ENCODE measurements at regions not wholly inside any gene's neighbourhood (a gene's known extent, or its start where the extent isn't known, plus 50 kb on each side); places are given as distances from the start of the nearest gene placed in this dataset.

GRCh38 chr5:97458851-97459250, 275.8 kb upstream of the RIOK2 start:
- no peak for ATAC-seq
- TF ChIP-seq, protein P1, sequence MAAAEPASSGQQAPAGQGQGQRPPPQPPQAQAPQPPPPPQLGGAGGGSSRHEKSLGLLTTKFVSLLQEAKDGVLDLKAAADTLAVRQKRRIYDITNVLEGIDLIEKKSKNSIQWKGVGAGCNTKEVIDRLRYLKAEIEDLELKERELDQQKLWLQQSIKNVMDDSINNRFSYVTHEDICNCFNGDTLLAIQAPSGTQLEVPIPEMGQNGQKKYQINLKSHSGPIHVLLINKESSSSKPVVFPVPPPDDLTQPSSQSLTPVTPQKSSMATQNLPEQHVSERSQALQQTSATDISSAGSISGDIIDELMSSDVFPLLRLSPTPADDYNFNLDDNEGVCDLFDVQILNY (CRISPR knock-in tag; IDR thresholded peaks at IDR 0.05) = no peak
- TF ChIP-seq TEAD4 (CRISPR knock-in tag; IDR thresholded peaks at IDR 0.05) = no peak
- TF ChIP-seq TCF7 (CRISPR knock-in tag; IDR thresholded peaks at IDR 0.05; ENCODE audit: low read depth) = no peak
- TF ChIP-seq NR2C2 (CRISPR knock-in tag; IDR thresholded peaks at IDR 0.05) = no peak
- no peak for TF ChIP-seq NFATC4 (CRISPR knock-in tag; IDR thresholded peaks at IDR 0.05)
- TF ChIP-seq ZNF263 (CRISPR knock-in tag; IDR thresholded peaks at IDR 0.05; ENCODE audit: low read depth) = no peak
- no peak for TF ChIP-seq GABPB1 (CRISPR knock-in tag; IDR thresholded peaks at IDR 0.05)
- TF ChIP-seq OVOL2 (CRISPR knock-in tag; IDR thresholded peaks at IDR 0.05; ENCODE audit: borderline replicate concordance) = no peak
- TF ChIP-seq ZNF396 (CRISPR knock-in tag; IDR thresholded peaks at IDR 0.05; ENCODE audit: borderline replicate concordance) = no peak
- no peak for TF ChIP-seq MAX (CRISPR knock-in tag; IDR thresholded peaks at IDR 0.05)
- TF ChIP-seq USF1 (CRISPR knock-in tag; IDR thresholded peaks at IDR 0.05) = no peak
- TF ChIP-seq ZBTB21 (CRISPR knock-in tag; IDR thresholded peaks at IDR 0.05; ENCODE audit: borderline replicate concordance) = no peak
- no peak for TF ChIP-seq ZNF138 (CRISPR knock-in tag; conservative IDR thresholded peaks at IDR 0.05)
- TF ChIP-seq ATF1 (CRISPR knock-in tag; IDR thresholded peaks at IDR 0.05) = no peak
- TF ChIP-seq NFE2L1 (CRISPR knock-in tag; IDR thresholded peaks at IDR 0.05) = no peak
- TF ChIP-seq, protein P2, sequence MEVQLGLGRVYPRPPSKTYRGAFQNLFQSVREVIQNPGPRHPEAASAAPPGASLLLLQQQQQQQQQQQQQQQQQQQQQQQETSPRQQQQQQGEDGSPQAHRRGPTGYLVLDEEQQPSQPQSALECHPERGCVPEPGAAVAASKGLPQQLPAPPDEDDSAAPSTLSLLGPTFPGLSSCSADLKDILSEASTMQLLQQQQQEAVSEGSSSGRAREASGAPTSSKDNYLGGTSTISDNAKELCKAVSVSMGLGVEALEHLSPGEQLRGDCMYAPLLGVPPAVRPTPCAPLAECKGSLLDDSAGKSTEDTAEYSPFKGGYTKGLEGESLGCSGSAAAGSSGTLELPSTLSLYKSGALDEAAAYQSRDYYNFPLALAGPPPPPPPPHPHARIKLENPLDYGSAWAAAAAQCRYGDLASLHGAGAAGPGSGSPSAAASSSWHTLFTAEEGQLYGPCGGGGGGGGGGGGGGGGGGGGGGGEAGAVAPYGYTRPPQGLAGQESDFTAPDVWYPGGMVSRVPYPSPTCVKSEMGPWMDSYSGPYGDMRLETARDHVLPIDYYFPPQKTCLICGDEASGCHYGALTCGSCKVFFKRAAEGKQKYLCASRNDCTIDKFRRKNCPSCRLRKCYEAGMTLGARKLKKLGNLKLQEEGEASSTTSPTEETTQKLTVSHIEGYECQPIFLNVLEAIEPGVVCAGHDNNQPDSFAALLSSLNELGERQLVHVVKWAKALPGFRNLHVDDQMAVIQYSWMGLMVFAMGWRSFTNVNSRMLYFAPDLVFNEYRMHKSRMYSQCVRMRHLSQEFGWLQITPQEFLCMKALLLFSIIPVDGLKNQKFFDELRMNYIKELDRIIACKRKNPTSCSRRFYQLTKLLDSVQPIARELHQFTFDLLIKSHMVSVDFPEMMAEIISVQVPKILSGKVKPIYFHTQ (CRISPR knock-in tag; IDR thresholded peaks at IDR 0.05) = no peak
- TF ChIP-seq, protein P3, sequence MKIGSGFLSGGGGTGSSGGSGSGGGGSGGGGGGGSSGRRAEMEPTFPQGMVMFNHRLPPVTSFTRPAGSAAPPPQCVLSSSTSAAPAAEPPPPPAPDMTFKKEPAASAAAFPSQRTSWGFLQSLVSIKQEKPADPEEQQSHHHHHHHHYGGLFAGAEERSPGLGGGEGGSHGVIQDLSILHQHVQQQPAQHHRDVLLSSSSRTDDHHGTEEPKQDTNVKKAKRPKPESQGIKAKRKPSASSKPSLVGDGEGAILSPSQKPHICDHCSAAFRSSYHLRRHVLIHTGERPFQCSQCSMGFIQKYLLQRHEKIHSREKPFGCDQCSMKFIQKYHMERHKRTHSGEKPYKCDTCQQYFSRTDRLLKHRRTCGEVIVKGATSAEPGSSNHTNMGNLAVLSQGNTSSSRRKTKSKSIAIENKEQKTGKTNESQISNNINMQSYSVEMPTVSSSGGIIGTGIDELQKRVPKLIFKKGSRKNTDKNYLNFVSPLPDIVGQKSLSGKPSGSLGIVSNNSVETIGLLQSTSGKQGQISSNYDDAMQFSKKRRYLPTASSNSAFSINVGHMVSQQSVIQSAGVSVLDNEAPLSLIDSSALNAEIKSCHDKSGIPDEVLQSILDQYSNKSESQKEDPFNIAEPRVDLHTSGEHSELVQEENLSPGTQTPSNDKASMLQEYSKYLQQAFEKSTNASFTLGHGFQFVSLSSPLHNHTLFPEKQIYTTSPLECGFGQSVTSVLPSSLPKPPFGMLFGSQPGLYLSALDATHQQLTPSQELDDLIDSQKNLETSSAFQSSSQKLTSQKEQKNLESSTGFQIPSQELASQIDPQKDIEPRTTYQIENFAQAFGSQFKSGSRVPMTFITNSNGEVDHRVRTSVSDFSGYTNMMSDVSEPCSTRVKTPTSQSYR (CRISPR knock-in tag; IDR thresholded peaks at IDR 0.05) = no peak
- no peak for TF ChIP-seq E2F1 (CRISPR knock-in tag; IDR thresholded peaks at IDR 0.05)
- TF ChIP-seq ZNF121 (CRISPR knock-in tag; IDR thresholded peaks at IDR 0.05) = no peak
- no peak for TF ChIP-seq KAT7 (CRISPR knock-in tag; IDR thresholded peaks at IDR 0.05; ENCODE audit: borderline replicate concordance)
- POLR2A ChIA-PET = no interaction called here
- DNase-seq (ENCODE audit: low spot score) = no peak
- Mint-ChIP-seq H3K4me3 (no peak overlapping the region), H3K4me1 (no peaks in the 10 kb centered on the region), H3K27ac (no peak overlapping the region), H3K27me3 (ENCODE audit: low read depth) (no peaks in the 10 kb centered on the region), H3K36me3 (peaks cover under 1% of the 10 kb centered on the region), H3K9me3 (peaks cover 11% of the 10 kb centered on the region)
- CTCF ChIA-PET = no interaction called here

Measured in WTC11 (cell line).